Keratinocyte (primary cell): ENCODE measurements at regions not wholly inside any gene's neighbourhood (a gene's known extent, or its start where the extent isn't known, plus 50 kb on each side); places are given as distances from the start of the nearest gene placed in this dataset.

Experiments
- DNase-seq: peaks from one replicate; pipeline ENCODE4 v3.0.0-alpha.2; 2011; ENCODE audit warnings: low read depth, missing footprints, low spot score
- FAIRE-seq: peaks from 2 replicates; lab custom pipeline; 2011; peaks lifted over from hg19 to GRCh38; lab: Jason Lieb, UNC
- H2AFZ ChIP-seq: 2 replicates; pipeline ENCODE4 v1.6.0; 2012; ENCODE audit warnings: low read length, control low read depth, inconsistent platforms; ENCODE audit not compliant: control insufficient read depth
- H3K27ac ChIP-seq: 2 replicates; pipeline ENCODE4 v1.5.1; 2011; ENCODE audit warnings: low read length; ENCODE audit not compliant: control insufficient read depth, insufficient read depth
- H3K27me3 ChIP-seq: 3 replicates; pipeline ENCODE4 v1.6.0; 2011; ENCODE audit warnings: low read length; ENCODE audit not compliant: control insufficient read depth, insufficient read depth; ENCODE audit errors: extremely low read depth
- H3K36me3 ChIP-seq, 2 experiments: 2 replicates in 1 of 2; 3 replicates in 1 of 2; pipeline ENCODE4 v1.5.1; 2011; ENCODE audit warnings: low read length in 2 of 2, mild to moderate bottlenecking in 1 of 2; ENCODE audit not compliant: control insufficient read depth in 2 of 2, insufficient read depth in 2 of 2; ENCODE audit errors: extremely low read depth in 1 of 2
- H3K4me1 ChIP-seq: 3 replicates; pipeline ENCODE4 v1.5.1; 2011; ENCODE audit warnings: low read length; ENCODE audit not compliant: control insufficient read depth, insufficient read depth; ENCODE audit errors: extremely low read depth
- H3K4me2 ChIP-seq: 3 replicates; pipeline ENCODE4 v1.6.0; 2011; ENCODE audit warnings: low read depth, low read length; ENCODE audit not compliant: control insufficient read depth, insufficient read depth; ENCODE audit errors: extremely low read depth
- H3K4me3 ChIP-seq, 3 experiments: fragments of 200-600 bp in 1 of 3; sonication (generic) in 1 of 3; 2 replicates in 2 of 3; 3 replicates in 1 of 3; pipeline ENCODE4 v1.5.1; 2011 to 2016; ENCODE audit warnings: low read length in 3 of 3, mild to moderate bottlenecking in 3 of 3, control low read depth in 2 of 3, inconsistent platforms in 1 of 3, low read depth in 1 of 3, mixed read lengths in 1 of 3, mixed run types in 1 of 3, moderate library complexity in 1 of 3; ENCODE audit not compliant: control insufficient read depth in 2 of 3, insufficient read depth in 2 of 3; ENCODE audit errors: extremely low read depth in 1 of 3
- H3K79me2 ChIP-seq: 2 replicates; pipeline ENCODE4 v1.6.0; 2012; ENCODE audit warnings: low read length; ENCODE audit not compliant: control insufficient read depth, insufficient read depth
- H3K9ac ChIP-seq: 3 replicates; pipeline ENCODE4 v1.6.0; 2011; ENCODE audit warnings: low read length; ENCODE audit not compliant: control insufficient read depth, insufficient read depth; ENCODE audit errors: extremely low read depth
- H3K9me1 ChIP-seq: 3 replicates; pipeline ENCODE4 v1.6.0; 2011; ENCODE audit warnings: low read length; ENCODE audit not compliant: control insufficient read depth, insufficient read depth; ENCODE audit errors: extremely low read depth
- H3K9me3 ChIP-seq: 2 replicates; pipeline ENCODE4 v1.5.1; 2012; ENCODE audit warnings: low read depth, low read length; ENCODE audit not compliant: control insufficient read depth
- H4K20me1 ChIP-seq: 3 replicates; pipeline ENCODE4 v1.6.0; 2011; ENCODE audit warnings: low read length; ENCODE audit not compliant: control insufficient read depth, insufficient read depth; ENCODE audit errors: extremely low read depth
- CTCF ChIP-seq, 3 experiments: IDR thresholded peaks in 1 of 3; conservative IDR thresholded peaks in 1 of 3; optimal IDR thresholded peaks in 1 of 3; 2 replicates in 2 of 3; 3 replicates in 1 of 3; pipeline versions ENCODE3 to v1.5.1; 2011; ENCODE audit warnings: low read length in 3 of 3, mild to moderate bottlenecking in 3 of 3, moderate library complexity in 2 of 3, control low read depth in 1 of 3, inconsistent platforms in 1 of 3; ENCODE audit not compliant: insufficient read depth in 2 of 3; ENCODE audit errors: extremely low read depth in 1 of 3
- EZH2 ChIP-seq: IDR thresholded peaks from one replicate; pipeline ENCODE4 v1.6.1; 2012; ENCODE audit warnings: inconsistent platforms, mild to moderate bottlenecking, low read length, moderate library complexity
- dilution Hi-C: fragments of 300-500 bp; cut with MboI; formaldehyde crosslinking; loops from one replicate; pipeline ENCODE4 v1.7.0; 2020; ENCODE audit warnings: low sequenced_read_pairs; ENCODE audit not compliant: extremely low pct_ligation_motif_present

GRCh38 chr5:88583471-88583870 lies 299.5 kb downstream of the MEF2C start:
- no peak for FAIRE-seq
- Histone ChIP-seq H3K79me2 (no peaks in the 10 kb centered on the region), H3K4me3 (no peak overlapping the region), H3K4me2 (no peak overlapping the region), H2AFZ (no peak overlapping the region), H4K20me1 (no peaks in the 10 kb centered on the region), H3K27me3 (no peaks in the 10 kb centered on the region), H3K9me3 (no peaks in the 10 kb centered on the region), H3K4me1 (no peaks in the 10 kb centered on the region), H3K27ac (no peak overlapping the region), H3K9ac (no peak overlapping the region), H3K9me1 (no peaks in the 10 kb centered on the region), H3K36me3 (no peaks in the 10 kb centered on the region)
- TF ChIP-seq CTCF (optimal IDR thresholded peaks at IDR 0.05 in 1 of 3, IDR thresholded peaks at IDR 0.05 in 1 of 3, conservative IDR thresholded peaks at IDR 0.05 in 1 of 3; ENCODE audit: extremely low read depth in 1 of 3, insufficient read depth in 2 of 3, low read length in 3 of 3) (no peak), EZH2 (no peak)
- no peak for DNase-seq
- dilution Hi-C loops: no loop called here

- Histone ChIP-seq H3K9me1 (no peaks in the 10 kb centered on the region), H3K27me3 (no peaks in the 10 kb centered on the region), H3K27ac (no peak overlapping the region), H3K9ac (no peak overlapping the region), H3K9me3 (no peaks in the 10 kb centered on the region), H3K4me1 (no peaks in the 10 kb centered on the region), H4K20me1 (no peaks in the 10 kb centered on the region), H2AFZ (no peak overlapping the region), H3K4me3 (no peak overlapping the region), H3K36me3 (no peaks in the 10 kb centered on the region), H3K79me2 (no peaks in the 10 kb centered on the region), H3K4me2 (no peak overlapping the region)
- FAIRE-seq (no peak), DNase-seq (no peak)
- dilution Hi-C loops: no loop called here
- no peak for TF ChIP-seq EZH2
- TF ChIP-seq CTCF (optimal IDR thresholded peaks at IDR 0.05 in 1 of 3, IDR thresholded peaks at IDR 0.05 in 1 of 3, conservative IDR thresholded peaks at IDR 0.05 in 1 of 3; ENCODE audit: extremely low read depth in 1 of 3, insufficient read depth in 2 of 3, low read length in 3 of 3): no peak
These were observed 289.7 kb upstream of the TMEM161B start for GRCh38 chr5:88558366-88558765.
